GM23338 (cell line): ENCODE measurements at regions not wholly inside any gene's neighbourhood (a gene's known extent, or its start where the extent isn't known, plus 50 kb on each side); places are given as distances from the start of the nearest gene placed in this dataset.

Experiments used
- ATAC-seq: fragments of 200-7000 bp; cut with Tn5 transposase; 3 replicates; pipeline ENCODE4 v1.9.1; 2020
- DNase-seq: peaks from one replicate; pipeline ENCODE4 v3.0.0-alpha.2; 2015; ENCODE audit warnings: low spot score
- H2AFZ ChIP-seq: fragments of 200-600 bp; sonication (generic); 2 replicates; pipeline ENCODE4 v1.8.0; 2016; ENCODE audit warnings: antibody characterized with exemption, mild to moderate bottlenecking, moderate library complexity
- H3F3A ChIP-seq: fragments of 200-600 bp; sonication (generic); replicated peaks from 2 replicates; pipeline ENCODE4 v1.8.0; 2017; ENCODE audit warnings: antibody characterized with exemption, mixed run types, low read depth
- H3K27ac ChIP-seq: fragments of 200-600 bp; sonication (generic); 2 replicates; pipeline ENCODE4 v1.6.1; 2016; ENCODE audit warnings: low read depth
- H3K27me3 ChIP-seq: fragments of 200-600 bp; sonication (generic); 2 replicates; pipeline ENCODE4 v1.8.0; 2016; ENCODE audit warnings: mild to moderate bottlenecking, mixed run types, moderate library complexity; ENCODE audit not compliant: insufficient read depth
- H3K36me3 ChIP-seq: fragments of 200-600 bp; sonication (generic); 2 replicates; pipeline ENCODE4 v1.8.0; 2016; ENCODE audit warnings: mild to moderate bottlenecking; ENCODE audit not compliant: insufficient read depth
- H3K4me1 ChIP-seq: fragments of 200-600 bp; sonication (generic); 2 replicates; pipeline ENCODE4 v1.8.0; 2016; ENCODE audit warnings: mild to moderate bottlenecking, moderate library complexity; ENCODE audit not compliant: insufficient read depth
- H3K4me2 ChIP-seq: fragments of 200-600 bp; sonication (generic); 2 replicates; pipeline ENCODE4 v1.7.1; 2017; ENCODE audit warnings: mixed run types
- H3K4me3 ChIP-seq: fragments of 200-600 bp; sonication (generic); 2 replicates; pipeline ENCODE4 v1.6.1; 2016; ENCODE audit warnings: mixed run types
- H3K79me2 ChIP-seq: fragments of 200-600 bp; sonication (generic); replicated peaks from 2 replicates; pipeline ENCODE4 v1.8.0; 2017; ENCODE audit warnings: mild to moderate bottlenecking; ENCODE audit not compliant: insufficient read depth
- H3K9me2 ChIP-seq: fragments of 200-600 bp; sonication (generic); 2 replicates; pipeline ENCODE4 v1.8.0; 2017; ENCODE audit not compliant: insufficient read depth
- H4K20me1 ChIP-seq: fragments of 200-600 bp; sonication (generic); replicated peaks from 2 replicates; pipeline ENCODE4 v1.8.0; 2017; ENCODE audit warnings: mild to moderate bottlenecking; ENCODE audit not compliant: insufficient read depth
- H3K27ac Mint-ChIP-seq: 2 replicates; pipeline ENCODE4 v1.8.0; 2020; ENCODE audit warnings: inconsistent platforms, mild to moderate bottlenecking, moderate library complexity, mixed read lengths
- H3K27me3 Mint-ChIP-seq: 3 replicates; pipeline ENCODE4 v1.8.0; 2022; ENCODE audit warnings: low read depth, mild to moderate bottlenecking, moderate library complexity, mixed read lengths, inconsistent platforms; ENCODE audit not compliant: insufficient read depth, poor library complexity
- H3K36me3 Mint-ChIP-seq: 3 replicates; pipeline ENCODE4 v1.8.0; 2021; ENCODE audit warnings: low read depth, mild to moderate bottlenecking, inconsistent platforms, moderate library complexity, mixed read lengths
- H3K4me1 Mint-ChIP-seq: 3 replicates; pipeline ENCODE4 v1.8.0; 2020; ENCODE audit warnings: mild to moderate bottlenecking, inconsistent platforms, mixed read lengths
- H3K4me3 Mint-ChIP-seq: 3 replicates; pipeline ENCODE4 v1.8.0; 2021; ENCODE audit warnings: moderate library complexity, mild to moderate bottlenecking, inconsistent platforms, mixed read lengths
- H3K9me3 Mint-ChIP-seq: 3 replicates; pipeline ENCODE4 v1.8.0; 2020; ENCODE audit warnings: moderate library complexity, mild to moderate bottlenecking, inconsistent platforms, mixed read lengths
- CTCF ChIP-seq, 2 experiments: fragments of 200-600 bp in 1 of 2; sonication (generic) in 1 of 2; conservative IDR thresholded peaks; 2 replicates each; pipeline versions ENCODE4 v1.5.1 to v1.6.1; 2016 to 2017; ENCODE audit warnings: antibody characterized with exemption in 2 of 2, low read depth in 2 of 2, mild to moderate bottlenecking in 2 of 2, moderate library complexity in 1 of 2
- EZH2 ChIP-seq: fragments of 200-600 bp; sonication (generic); IDR thresholded peaks from one replicate; pipeline ENCODE4 v1.8.0; 2017; ENCODE audit warnings: antibody characterized with exemption, mild to moderate bottlenecking, low read depth; ENCODE audit not compliant: unreplicated experiment
- EZH2phosphoT487 ChIP-seq: fragments of 200-600 bp; sonication (generic); IDR thresholded peaks from one replicate; pipeline ENCODE4 v1.8.1; 2018; ENCODE audit warnings: antibody characterized with exemption; ENCODE audit not compliant: unreplicated experiment
- JUNB ChIP-seq: IDR thresholded peaks from one replicate; pipeline ENCODE4 v1.6.1; 2016; ENCODE audit warnings: antibody characterized with exemption; ENCODE audit not compliant: unreplicated experiment
- POLR2AphosphoS5 ChIP-seq: IDR thresholded peaks from 2 replicates; pipeline ENCODE4 v1.6.1; 2016; ENCODE audit warnings: antibody characterized with exemption, low read depth
- REST ChIP-seq: IDR thresholded peaks from one replicate; pipeline ENCODE4 v1.6.1; 2018; ENCODE audit warnings: antibody characterized with exemption; ENCODE audit not compliant: unreplicated experiment
- ZNF114 ChIP-seq: fragments of 250-450 bp; sonication (Bioruptor Pico); IDR thresholded peaks from 2 replicates; pipeline ENCODE4 v1.5.0; 2020; ENCODE audit warnings: mild to moderate bottlenecking, moderate library complexity
- ZNF331 ChIP-seq: fragments of 250-450 bp; sonication (Bioruptor Pico); IDR thresholded peaks from 2 replicates; pipeline ENCODE4 v1.5.0; 2020; ENCODE audit warnings: low read depth, mild to moderate bottlenecking, moderate library complexity
- ZNF462 ChIP-seq: fragments of 250-450 bp; sonication (Bioruptor Pico); IDR thresholded peaks from 2 replicates; pipeline ENCODE4 v1.5.0; 2020; ENCODE audit warnings: mild to moderate bottlenecking, moderate library complexity

GRCh38 chr2:62407401-62407800 is 98.6 kb downstream of the TMEM17 start:
- H3K9me3 Mint-ChIP-seq = peaks cover 15% of the 10 kb centered on the region; the same call in 2 of the 3 replicates
- no peaks in the 10 kb centered on the region for H3K79me2 ChIP-seq
- no peak overlapping the region for H3K4me3 ChIP-seq
- no peak overlapping the region for H2AFZ ChIP-seq
- H3K36me3 Mint-ChIP-seq = peaks cover 12% of the 10 kb centered on the region
- no peaks in the 10 kb centered on the region for H3K27me3 ChIP-seq
- peaks cover 23% of the 10 kb centered on the region for H3K4me1 ChIP-seq
- H3K27me3 Mint-ChIP-seq = peaks cover 8% of the 10 kb centered on the region
- peaks cover 20% of the 10 kb centered on the region for H3K4me1 Mint-ChIP-seq
- DNase-seq (no peak), ATAC-seq (no peak)
- no peaks in the 10 kb centered on the region for H3K36me3 ChIP-seq
- TF ChIP-seq EZH2phosphoT487 = no peak
- no peaks in the 10 kb centered on the region for H4K20me1 ChIP-seq
- H3K4me3 Mint-ChIP-seq = no peak overlapping the region
- no peak overlapping the region for H3K4me2 ChIP-seq
- no peak overlapping the region; the same call in 1 of the 2 replicates for H3K27ac Mint-ChIP-seq
- H3K9me2 ChIP-seq = 0 out of 2 replicates have a peak, but pooled peaks cover 9% of the 10 kb centered on the region
- H3F3A ChIP-seq = 0 out of 2 replicates have a peak, but pooled peaks cover 7% of the 10 kb centered on the region
- H3K27ac ChIP-seq = no peak overlapping the region

GRCh38 chr2:62406573-62407043 is 99.4 kb downstream of the TMEM17 start:
- H3K4me1 Mint-ChIP-seq = peaks cover 16% of the 10 kb centered on the region
- H3K36me3 Mint-ChIP-seq = peaks cover 12% of the 10 kb centered on the region
- DNase-seq (no peak), ATAC-seq (no peak)
- no peaks in the 10 kb centered on the region for H3K27me3 ChIP-seq
- no peaks in the 10 kb centered on the region for H3K36me3 ChIP-seq
- no peak overlapping the region for H3K4me3 ChIP-seq
- H3K27ac Mint-ChIP-seq = peak overlapping the region; percentile 59; the same call in 1 of the 2 replicates
- peak overlapping the region; percentile 78; the same call in 1 of the 2 replicates for H3K27ac ChIP-seq
- H2AFZ ChIP-seq = peak overlapping the region; percentile 38; the same call in 1 of the 2 replicates
- 0 out of 2 replicates have a peak, but pooled peaks cover 7% of the 10 kb centered on the region for H3F3A ChIP-seq
- no peak overlapping the region for H3K4me3 Mint-ChIP-seq
- peaks cover 7% of the 10 kb centered on the region for H3K27me3 Mint-ChIP-seq
- no peaks in the 10 kb centered on the region for H4K20me1 ChIP-seq
- no peaks in the 10 kb centered on the region for H3K79me2 ChIP-seq
- H3K4me2 ChIP-seq = peak overlapping the region; percentile 57
- peaks cover 20% of the 10 kb centered on the region for H3K4me1 ChIP-seq
- peaks cover 19% of the 10 kb centered on the region; the same call in 2 of the 3 replicates for H3K9me3 Mint-ChIP-seq
- H3K9me2 ChIP-seq = 0 out of 2 replicates have a peak, but pooled peaks cover 9% of the 10 kb centered on the region
- TF ChIP-seq EZH2 (no peak), ZNF114 (CRISPR knock-in tag) (no peak), EZH2phosphoT487 (no peak), CTCF (conservative IDR thresholded peaks at IDR 0.05; ENCODE audit: low read depth in 2 of 2) (no peak), ZNF462 (CRISPR knock-in tag) (no peak), JUNB (no peak), POLR2AphosphoS5 (no peak), REST (no peak), ZNF331 (CRISPR knock-in tag) (no peak)
